Heart right ventricle (tissue), 16 donors: ENCODE measurements at regions not wholly inside any gene's neighbourhood (a gene's known extent, or its start where the extent isn't known, plus 50 kb on each side); places are given as distances from the start of the nearest gene placed in this dataset.

Source experiments
- ATAC-seq, 8 donors: fragments of 200-7000 bp; cut with Tn5 transposase; one replicate each; pipeline ENCODE4 v1.9.1; 2020; ENCODE audit warnings: mild to moderate bottlenecking in 8 of 8, moderate library complexity in 8 of 8, moderate number of reproducible peaks in 1 of 8
- DNase-seq, 2 donors: peaks; one replicate each; pipeline ENCODE4 v3.0.0-alpha.2; 2020
- H3K27ac ChIP-seq, 10 donors: fragments of 200-600 bp; sonication (generic) in 2 of 10; one replicate each; pipeline versions ENCODE4 v1.5.0 to v1.8.0; 2020 to 2022; ENCODE audit warnings: mild to moderate bottlenecking in 3 of 10
- H3K27me3 ChIP-seq, 7 donors: fragments of 200-600 bp; one replicate each; pipeline ENCODE4 v1.8.0; 2021 to 2022; ENCODE audit warnings: mild to moderate bottlenecking in 2 of 7
- H3K36me3 ChIP-seq, 9 donors: fragments of 200-600 bp; sonication (generic) in 1 of 9; one replicate each; pipeline versions ENCODE4 v1.5.0 to v1.8.0; 2020 to 2022; ENCODE audit warnings: mild to moderate bottlenecking in 2 of 9
- H3K4me1 ChIP-seq, 9 donors: fragments of 200-600 bp; sonication (generic) in 1 of 9; one replicate each; pipeline versions ENCODE4 v1.5.0 to v1.8.0; 2020 to 2022; ENCODE audit warnings: mild to moderate bottlenecking in 4 of 9
- H3K4me3 ChIP-seq, 10 donors: fragments of 200-600 bp; sonication (generic) in 2 of 10; one replicate each; pipeline versions ENCODE4 v1.5.0 to v1.8.0; 2020 to 2022; ENCODE audit warnings: mild to moderate bottlenecking in 7 of 10, moderate library complexity in 2 of 10
- H3K9me3 ChIP-seq, 11 donors: fragments of 200-600 bp in 10 of 11; sonication (generic) in 2 of 11; one replicate each; pipeline versions ENCODE4 v1.5.0 to v1.8.0; 2013 to 2022; ENCODE audit warnings: mild to moderate bottlenecking in 2 of 11, control low read depth in 1 of 11, moderate library complexity in 1 of 11
- WGBS, 2 donors: extraction: QIAGEN DNeasy Blood & Tissue Kit; methylation state at CpG; one replicate each; pipeline ENCODE4 v1.1.7; 2013; ENCODE audit warnings: inconsistent platforms in 1 of 2; 5-methylcytosine and 5-hydroxymethylcytosine counted together
- intact Hi-C, 10 donors: fragments of 100-400 bp; cut with DNase I; formaldehyde crosslinking; loops; one replicate each; pipeline versions ENCODE4 v1.11.1 to v1.14.2; 2022
- TF ChIP-seq, protein P1 (sequence below), 9 donors: fragments of 200-600 bp; sonication (generic) in 2 of 9; IDR thresholded peaks; one replicate each; pipeline versions ENCODE4 v1.5.0 to v1.8.0; 2021 to 2022; ENCODE audit warnings: antibody characterized with exemption in 9 of 9, mild to moderate bottlenecking in 5 of 9, moderate library complexity in 1 of 9
- donor health status: Arrhythmogenic right ventricular cardiomyopathy.
- donor health status: ischemic (EF 13 %, LVEDD 7.1; RV severe dilation, severe dysfunction).
- donor health status: healthy with polysubstance abuse.
- donor health status: DM: no; HTN: yes; CAD: no.
- donor health status: DM: no; HTN: no; CAD: no.
- donor health status: ischemic (EF 25% LVEDD 6.9; RV normal size, moderate dysfunction).
- donor health status: ischemic (EF 25% LVEDD 5.7; RV mildly dilated, moderate dysfunction).
- donor health status: healthy.
- donor health status: DM: yes; HTN: yes; CAD: no.
- donor health status: Ischemic cardiomyopathy.
- donor health status: ischemic (EF 35%, LVEDD 5.7; RV mildly dilated, moderate dysfunction).
- donor health status: nonischemic (EF 11% LVEDD 7.7; RV severe dilation, severe dysfunction).
- donor health status: DM: yes; HTN: yes; CAD: no.
- donor health status: PGD.
- donor health status: ischemic (EF 29% LVEDD 5.4; RV normal size, mild dysfunction).
- donor health status: nonischemic (EF 23%, LVEDD 6.1; RV moderate dilation, normal function).

GRCh38 chr13:99083981-99084380 lies 106.1 kb upstream of the DOCK9 start:
- no peak overlapping the region for H3K4me3 ChIP-seq
- no peak for DNase-seq
- H3K27ac ChIP-seq, result no peak overlapping the region
- no peak for ATAC-seq
- H3K36me3 ChIP-seq, result no peaks in the 10 kb centered on the region
- H3K27me3 ChIP-seq, result peaks cover 0 to 87% (median 0%) of the 10 kb centered on the region in 7 donors
- intact Hi-C loops, result no loop called here
- 79 to 80% methylated on average over 2 of the region's 2 CpGs for WGBS, 2 donors
- H3K9me3 ChIP-seq, result no peaks in the 10 kb centered on the region
- H3K4me1 ChIP-seq, result peaks cover 6 to 40% (median 18%) of the 10 kb centered on the region in 9 donors
- TF ChIP-seq, protein P1, sequence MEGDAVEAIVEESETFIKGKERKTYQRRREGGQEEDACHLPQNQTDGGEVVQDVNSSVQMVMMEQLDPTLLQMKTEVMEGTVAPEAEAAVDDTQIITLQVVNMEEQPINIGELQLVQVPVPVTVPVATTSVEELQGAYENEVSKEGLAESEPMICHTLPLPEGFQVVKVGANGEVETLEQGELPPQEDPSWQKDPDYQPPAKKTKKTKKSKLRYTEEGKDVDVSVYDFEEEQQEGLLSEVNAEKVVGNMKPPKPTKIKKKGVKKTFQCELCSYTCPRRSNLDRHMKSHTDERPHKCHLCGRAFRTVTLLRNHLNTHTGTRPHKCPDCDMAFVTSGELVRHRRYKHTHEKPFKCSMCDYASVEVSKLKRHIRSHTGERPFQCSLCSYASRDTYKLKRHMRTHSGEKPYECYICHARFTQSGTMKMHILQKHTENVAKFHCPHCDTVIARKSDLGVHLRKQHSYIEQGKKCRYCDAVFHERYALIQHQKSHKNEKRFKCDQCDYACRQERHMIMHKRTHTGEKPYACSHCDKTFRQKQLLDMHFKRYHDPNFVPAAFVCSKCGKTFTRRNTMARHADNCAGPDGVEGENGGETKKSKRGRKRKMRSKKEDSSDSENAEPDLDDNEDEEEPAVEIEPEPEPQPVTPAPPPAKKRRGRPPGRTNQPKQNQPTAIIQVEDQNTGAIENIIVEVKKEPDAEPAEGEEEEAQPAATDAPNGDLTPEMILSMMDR (IDR thresholded peaks at IDR 0.05), result no peak

GRCh38 chr13:99085139-99085807 lies 107.4 kb upstream of the DOCK9 start:
- DNase-seq, result peak in 1 of 2 donors; percentile 29

GRCh38 chr13:99085808-99086266 lies 108.0 kb upstream of the DOCK9 start:
- H3K27me3 ChIP-seq, result peaks cover 0 to 90% (median 0%) of the 10 kb centered on the region in 7 donors
- intact Hi-C loops, result no loop called here
- 5% methylated on average over 30 to 32 of the region's 32 CpGs for WGBS, 2 donors
- no peaks in the 10 kb centered on the region for H3K36me3 ChIP-seq
- H3K4me1 ChIP-seq, result peaks cover 6 to 32% (median 18%) of the 10 kb centered on the region in 9 donors
- ATAC-seq (peak in 3 of 8 donors; percentile 1 to 22 (median 4)), DNase-seq (peak in 1 of 2 donors; percentile 28)
- H3K9me3 ChIP-seq, result no peaks in the 10 kb centered on the region
- peak overlapping the region; percentile 68 to 94 (median 82) for H3K4me3 ChIP-seq
- peak overlapping the region; percentile 29 to 97 (median 86) for H3K27ac ChIP-seq
- TF ChIP-seq, protein P1 (IDR thresholded peaks at IDR 0.05), result no peak

More at GRCh38 chr13:99085139-99085807, 107.4 kb upstream of the DOCK9 start:
- Histone ChIP-seq H3K4me1 (peaks cover 6 to 34% (median 18%) of the 10 kb centered on the region in 9 donors), H3K9me3 (no peaks in the 10 kb centered on the region), H3K27me3 (peaks cover 0 to 90% (median 0%) of the 10 kb centered on the region in 7 donors), H3K36me3 (no peaks in the 10 kb centered on the region), H3K27ac (peak overlapping the region in 6 of 10 donors; percentile 11 to 97 (median 84)), H3K4me3 (peak overlapping the region in 9 of 10 donors; percentile 69 to 94 (median 83))
- 33 to 40% methylated on average over 27 of the region's 27 CpGs for WGBS, 2 donors
- ATAC-seq, result no peak
- intact Hi-C loops, result no loop called here
- TF ChIP-seq, protein P1 (IDR thresholded peaks at IDR 0.05), result no peak

GRCh38 chr13:99086267-99087097 lies 108.6 kb upstream of the DOCK9 start:
- ATAC-seq (peak; percentile 9 to 74 (median 46)), DNase-seq (peak; percentile 32 to 58)
- 1% methylated on average over 45 to 127 of the region's 130 CpGs for WGBS, 2 donors
- Histone ChIP-seq H3K27me3 (peaks cover 0 to 90% (median 0%) of the 10 kb centered on the region in 7 donors), H3K4me3 (peak overlapping the region; percentile 69 to 94 (median 84)), H3K27ac (peak overlapping the region; percentile 91 to 97 (median 95)), H3K9me3 (no peaks in the 10 kb centered on the region), H3K36me3 (no peaks in the 10 kb centered on the region), H3K4me1 (peaks cover 6 to 32% (median 18%) of the 10 kb centered on the region in 9 donors)
- intact Hi-C loops, result no loop called here
- TF ChIP-seq, protein P1 (IDR thresholded peaks at IDR 0.05), result peak in 1 of 9 donors; percentile 15
